Middle frontal gyrus (tissue), 1 donor: ENCODE measurements at regions not wholly inside any gene's neighbourhood (a gene's known extent, or its start where the extent isn't known, plus 50 kb on each side); places are given as distances from the start of the nearest gene placed in this dataset.

Experiments
- DNase-seq: peaks from one replicate; pipeline ENCODE4 v3.0.0-alpha.2; 2015; ENCODE audit warnings: low spot score; ENCODE audit errors: extremely low spot score

DNA sequence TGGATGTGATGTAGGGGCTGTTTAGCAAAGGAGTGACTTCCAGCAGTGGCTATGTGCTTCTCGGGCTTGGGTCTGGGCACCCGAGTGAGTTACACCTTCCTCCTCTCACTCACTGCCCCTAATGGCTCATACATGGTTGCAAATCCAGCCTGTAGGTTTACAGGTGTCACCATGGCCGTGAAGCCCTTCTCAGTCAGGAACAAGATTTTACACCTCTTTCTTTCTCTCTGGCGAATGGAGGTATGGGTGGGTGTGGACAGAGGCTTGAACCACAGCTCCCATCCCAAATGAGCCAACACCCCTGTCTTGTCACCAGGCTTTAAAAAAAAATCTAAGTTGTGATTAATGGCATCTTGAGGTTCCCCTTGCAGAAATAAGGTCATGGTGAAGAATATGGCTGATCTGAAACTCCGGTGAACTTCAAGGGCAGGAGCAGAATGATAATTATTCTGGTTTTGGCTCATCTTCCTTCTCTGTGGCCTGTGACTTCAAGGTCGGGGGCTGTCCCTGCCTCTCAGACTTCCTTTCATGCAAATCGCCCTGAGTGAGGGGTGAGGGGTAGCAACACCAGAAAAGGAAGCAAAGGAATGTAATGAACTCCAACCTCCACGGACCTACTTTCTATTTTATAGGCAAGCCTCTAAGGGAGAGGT, 331.2 kb downstream of the MAF start:
- DNase-seq: no peak

DNA sequence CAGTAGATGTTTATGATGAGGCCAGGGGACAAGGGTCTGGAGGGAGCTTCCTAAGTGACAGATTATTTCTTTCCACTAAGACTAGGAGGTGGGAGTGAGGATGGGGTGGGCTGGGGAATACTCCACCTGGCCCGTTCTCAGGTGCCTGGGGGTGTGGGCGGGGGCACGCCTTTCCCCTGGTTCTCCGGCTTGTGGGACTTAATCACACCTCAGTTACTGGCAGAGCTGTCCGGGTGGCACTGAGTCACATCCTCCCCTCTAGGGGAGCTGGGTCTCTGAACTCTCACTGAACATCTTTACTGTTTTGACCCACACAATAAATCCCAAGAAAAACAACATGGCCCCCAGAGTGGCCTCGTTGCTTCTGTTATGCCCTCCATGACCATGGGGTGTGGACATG, 332.8 kb downstream of the MAF start:
- no peak for DNase-seq

DNA sequence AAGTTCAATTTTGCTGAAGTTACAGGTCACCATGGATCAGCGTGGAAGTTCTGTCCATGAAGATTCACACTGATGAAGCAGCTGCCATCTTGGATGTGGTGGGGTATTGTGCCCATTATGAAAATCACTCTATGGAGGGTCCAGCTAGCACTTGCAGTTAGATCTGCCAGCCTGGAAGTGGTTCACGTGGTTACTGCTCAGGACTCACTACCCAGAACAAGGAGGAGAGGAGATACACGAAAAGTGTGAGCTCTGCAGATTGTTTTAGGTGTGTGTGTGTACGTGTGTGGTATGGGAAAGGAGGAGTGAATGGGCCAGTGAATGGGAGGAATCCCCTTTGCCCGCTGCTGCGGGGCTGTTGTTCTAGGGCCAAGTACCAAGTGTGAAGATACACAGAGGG, 333.4 kb downstream of the MAF start:
- no peak for DNase-seq

DNA sequence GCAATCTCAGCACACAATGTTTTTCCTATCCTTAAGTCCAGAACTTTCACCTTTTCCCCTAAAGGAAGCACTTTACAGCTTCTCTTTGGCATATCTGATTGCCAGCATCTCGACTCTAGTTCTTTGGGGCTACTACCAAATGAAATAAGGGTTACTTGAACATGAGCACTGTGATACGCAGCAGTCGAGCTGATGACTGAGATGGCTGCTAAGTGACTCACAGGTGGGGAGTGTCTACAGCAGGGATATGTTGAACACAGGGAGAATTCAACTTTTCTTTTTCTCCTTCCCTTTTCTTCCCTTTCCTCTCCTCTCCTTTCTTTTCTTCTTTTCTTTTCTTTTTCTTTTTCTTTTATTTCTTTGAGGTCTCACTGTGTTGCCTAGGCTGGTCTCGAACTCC, 334.8 kb downstream of the MAF start:
- DNase-seq: no peak

DNA sequence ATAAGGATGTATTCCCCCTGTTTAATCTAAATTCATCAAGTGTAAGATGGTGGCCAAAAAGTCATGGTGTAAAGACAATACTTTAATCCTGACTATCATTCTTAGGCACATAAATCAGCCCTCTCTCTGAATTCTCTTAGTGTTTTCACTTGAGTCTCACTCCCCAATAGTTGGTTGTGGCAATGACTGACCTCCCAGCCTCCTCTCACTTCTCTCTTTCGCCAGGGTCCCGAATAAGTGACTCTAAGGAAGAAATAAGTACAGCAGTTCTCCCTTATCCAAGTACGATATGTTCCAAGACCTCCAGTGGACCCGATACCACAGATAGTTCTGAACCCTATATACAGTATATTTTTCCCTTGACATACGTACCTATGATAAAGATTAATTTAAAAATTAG, 335.3 kb downstream of the MAF start:
- DNase-seq: no peak

DNA sequence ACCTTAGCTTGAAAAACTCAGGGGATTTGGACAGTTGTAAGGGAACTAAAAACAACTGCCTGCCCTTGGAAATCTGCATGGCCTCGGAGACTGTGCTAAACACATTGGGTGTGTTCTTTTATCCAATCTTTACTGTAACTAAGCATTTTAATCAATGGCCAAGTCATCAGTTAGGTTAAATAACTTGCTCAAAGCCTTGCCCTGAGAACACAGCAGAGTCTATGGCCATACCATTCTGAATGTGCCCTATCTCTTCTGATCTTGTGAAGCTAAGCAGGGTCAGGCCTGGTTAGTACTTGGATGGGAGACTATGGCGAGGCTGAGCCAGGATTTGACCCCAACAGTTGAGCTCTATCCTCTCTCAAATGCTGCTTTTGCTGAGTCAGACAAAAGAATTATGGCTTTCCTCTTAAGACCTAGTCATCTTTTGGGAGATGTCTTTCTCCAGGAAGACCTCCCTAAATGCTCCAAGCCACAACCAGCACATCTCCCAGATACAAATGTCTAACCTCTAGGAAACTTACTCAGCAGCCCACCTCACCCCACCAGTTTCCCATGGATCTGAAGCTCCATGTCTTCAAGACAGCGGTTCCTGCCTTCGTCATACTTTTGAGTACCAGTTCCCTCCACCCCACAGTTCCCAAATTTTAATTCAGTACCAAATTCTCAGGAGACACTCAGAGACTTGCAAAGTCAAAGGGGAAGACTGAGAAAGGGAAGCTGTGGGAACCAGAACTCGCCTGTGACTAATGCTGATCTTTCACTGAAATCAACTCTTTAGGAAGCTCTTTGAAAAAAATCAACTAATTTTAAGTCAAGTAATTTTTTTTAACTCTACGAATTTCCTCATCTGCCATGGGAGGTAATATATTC, 336.1 kb downstream of the MAF start:
- no peak for DNase-seq

DNA sequence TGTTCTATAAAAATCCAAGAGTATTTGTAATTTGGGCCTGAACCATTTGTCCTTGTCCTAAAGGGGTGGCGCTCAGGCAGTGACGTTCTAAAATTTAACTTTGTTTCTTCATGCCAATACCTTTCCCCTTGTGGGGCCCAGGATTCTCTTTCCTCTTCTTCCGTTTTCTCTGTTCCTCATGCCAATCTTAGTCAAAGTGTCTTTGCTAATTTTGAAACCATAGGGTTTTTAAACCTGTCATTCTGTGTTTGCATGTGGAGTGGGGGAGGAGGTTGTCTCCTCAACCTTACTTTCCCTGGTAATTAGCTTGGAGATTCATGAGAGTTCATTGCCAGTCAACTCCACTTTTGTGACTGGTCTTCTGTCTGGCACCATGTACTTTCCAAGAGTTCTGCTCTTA, 337.1 kb downstream of the MAF start:
- DNase-seq: no peak
